Lung (tissue), 11 donors: ENCODE measurements at regions not wholly inside any gene's neighbourhood (a gene's known extent, or its start where the extent isn't known, plus 50 kb on each side); places are given as distances from the start of the nearest gene placed in this dataset.

ENCODE experiments used
- ATAC-seq: fragments of 200-7000 bp; cut with Tn5 transposase; one replicate; pipeline ENCODE4 v1.9.1; 2020; ENCODE audit warnings: moderate number of reproducible peaks; ENCODE audit not compliant: insufficient read depth, low FRiP score
- DNase-seq, 3 donors: peaks; one replicate each; pipeline ENCODE4 v3.0.0-alpha.2; 2013 to 2017
- H3K27ac ChIP-seq, 2 donors: one replicate each; pipeline ENCODE4 v1.5.1; 2013; ENCODE audit warnings: mild to moderate bottlenecking in 2 of 2, moderate library complexity in 2 of 2, control low read depth in 1 of 2, inconsistent platforms in 1 of 2, low read depth in 1 of 2, low read length in 1 of 2
- H3K27me3 ChIP-seq, 3 donors: one replicate each; pipeline ENCODE4 v1.5.1; 2013; ENCODE audit warnings: low read length in 2 of 3; ENCODE audit not compliant: control insufficient read depth in 3 of 3, insufficient read depth in 3 of 3
- H3K36me3 ChIP-seq, 4 donors: one replicate each; pipeline ENCODE4 v1.5.1; 2013; ENCODE audit warnings: low read length in 4 of 4, mild to moderate bottlenecking in 1 of 4, moderate library complexity in 1 of 4; ENCODE audit not compliant: control insufficient read depth in 4 of 4, insufficient read depth in 4 of 4
- H3K4me1 ChIP-seq, 5 donors: one replicate each; pipeline ENCODE4 v1.5.1; 2013; ENCODE audit warnings: low read length in 5 of 5, mild to moderate bottlenecking in 2 of 5, moderate library complexity in 1 of 5; ENCODE audit not compliant: control insufficient read depth in 5 of 5, insufficient read depth in 5 of 5
- H3K4me3 ChIP-seq: one replicate; pipeline ENCODE4 v1.5.1; 2013; ENCODE audit warnings: mild to moderate bottlenecking, control low read depth, moderate library complexity
- H3K9ac ChIP-seq, 2 donors: one replicate each; pipeline ENCODE4 v1.5.1; 2013; ENCODE audit warnings: low read length in 2 of 2, control low read depth in 1 of 2; ENCODE audit not compliant: insufficient read depth in 1 of 2
- H3K9me3 ChIP-seq, 4 donors: one replicate each; pipeline ENCODE4 v1.5.1; 2013; ENCODE audit warnings: low read length in 3 of 4, mild to moderate bottlenecking in 1 of 4, moderate library complexity in 1 of 4; ENCODE audit not compliant: control insufficient read depth in 4 of 4, insufficient read depth in 3 of 4
- CTCF ChIP-seq: IDR thresholded peaks from 2 replicates; pipeline ENCODE4 v1.5.1; 2012; ENCODE audit warnings: mild to moderate bottlenecking; ENCODE audit errors: control extremely low read depth, extremely low read depth
- WGBS, 2 donors: extraction: QIAGEN DNeasy Blood & Tissue Kit; methylation state at CpG; one replicate each; pipeline ENCODE4 v1.1.7; 2013; 5-methylcytosine and 5-hydroxymethylcytosine counted together
- donor health status: control.
- donor health status: control.
- donor health status: Bipolar disorder and iron deficiency.
- donor health status: healthy.
- donor health status: DM: yes; HTN: yes; CAD: no.

DNA sequence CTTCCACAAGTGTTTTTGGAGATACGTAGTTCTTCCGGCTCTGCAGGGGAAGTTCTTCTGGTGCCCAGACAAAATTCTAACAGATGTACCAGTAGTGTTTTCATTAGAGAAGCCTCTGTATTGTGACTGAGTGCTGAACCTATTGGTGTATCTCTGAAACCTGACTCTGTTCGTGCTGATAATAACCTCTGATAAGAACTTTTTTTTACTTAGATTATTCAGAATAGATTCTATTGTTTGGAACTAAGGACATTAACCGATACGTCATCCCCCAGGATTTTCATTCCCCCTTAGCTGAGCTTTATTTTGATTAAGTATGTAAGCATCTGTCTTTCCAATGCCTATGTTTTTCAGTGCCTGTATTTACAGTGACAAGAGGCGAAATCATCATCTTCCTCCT lies 362.9 kb downstream of the PDGFC start:
- 55 to 56% methylated on average over 6 of the region's 6 CpGs for WGBS, 2 donors
- H3K36me3 ChIP-seq = no peaks in the 10 kb centered on the region
- H3K4me1 ChIP-seq = no peaks in the 10 kb centered on the region
- H3K9me3 ChIP-seq = no peaks in the 10 kb centered on the region
- no peak overlapping the region for H3K9ac ChIP-seq
- H3K27ac ChIP-seq = no peak overlapping the region
- TF ChIP-seq CTCF = no peak
- H3K4me3 ChIP-seq = no peak overlapping the region
- DNase-seq = no peak
- no peak for ATAC-seq
- no peaks in the 10 kb centered on the region for H3K27me3 ChIP-seq

DNA sequence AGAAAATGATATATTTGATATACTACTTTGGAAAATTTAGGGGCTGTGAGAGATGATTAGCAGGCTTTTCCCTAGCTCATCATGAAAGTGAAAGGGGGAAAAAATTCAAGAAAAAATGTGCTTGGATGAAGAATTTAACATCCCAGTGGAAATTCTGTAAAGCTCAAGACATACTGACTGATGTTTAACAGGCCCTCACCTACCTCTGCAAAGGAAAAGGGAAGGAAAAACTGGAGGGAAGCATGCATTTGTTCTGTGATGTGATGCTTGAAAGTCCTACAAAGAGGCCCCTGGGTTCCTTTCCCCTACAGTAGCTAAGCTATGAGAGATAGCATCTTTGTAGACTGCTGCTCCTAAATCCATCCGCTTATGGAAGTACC lies 364.1 kb downstream of the PDGFC start:
- Histone ChIP-seq H3K36me3 (no peaks in the 10 kb centered on the region), H3K27ac (no peak overlapping the region), H3K4me3 (no peak overlapping the region), H3K9ac (no peak overlapping the region), H3K9me3 (no peaks in the 10 kb centered on the region), H3K27me3 (no peaks in the 10 kb centered on the region), H3K4me1 (no peaks in the 10 kb centered on the region)
- WGBS, 2 donors = 91 to 96% methylated on average over 1 of the region's 1 CpG
- DNase-seq = no peak
- no peak for ATAC-seq
- TF ChIP-seq CTCF = no peak

GRCh38 chr4:156606554-156607477 lies 364.8 kb downstream of the PDGFC start:
- Histone ChIP-seq H3K9me3 (no peaks in the 10 kb centered on the region), H3K4me3 (no peak overlapping the region), H3K27me3 (no peaks in the 10 kb centered on the region), H3K9ac (no peak overlapping the region), H3K36me3 (no peaks in the 10 kb centered on the region), H3K4me1 (no peaks in the 10 kb centered on the region), H3K27ac (no peak overlapping the region)
- DNase-seq = no peak
- ATAC-seq = no peak
- 71 to 82% methylated on average over 7 of the region's 7 CpGs for WGBS, 2 donors
- TF ChIP-seq CTCF = no peak
